NAMALWA (cell line): ENCODE measurements at regions not wholly inside any gene's neighbourhood (a gene's known extent, or its start where the extent isn't known, plus 50 kb on each side); places are given as distances from the start of the nearest gene placed in this dataset.

Experiments used
- DNase-seq: peaks from one replicate; pipeline ENCODE4 v3.0.0-alpha.2; 2015; ENCODE audit warnings: low spot score

- no peak for DNase-seq
Observed at GRCh38 chr2:136213836-136214235, 95.9 kb upstream of the CXCR4 start.

- DNase-seq: peak; percentile 64
Observed at GRCh38 chr2:136212426-136213378, 94.8 kb upstream of the CXCR4 start.

- no peak for DNase-seq
Observed at GRCh38 chr2:136211701-136212100, 93.8 kb upstream of the CXCR4 start.

GRCh38 chr2:136210822-136211221 lies 92.9 kb upstream of the CXCR4 start:
- DNase-seq: no peak

- DNase-seq: no peak
Observed at GRCh38 chr2:136210455-136210805, 92.5 kb upstream of the CXCR4 start.

GRCh38 chr2:136209561-136210454 lies 91.9 kb upstream of the CXCR4 start:
- no peak for DNase-seq

- DNase-seq: no peak
Observed at GRCh38 chr2:136208682-136209420, 90.9 kb upstream of the CXCR4 start.

GRCh38 chr2:136207665-136208064 lies 89.7 kb upstream of the CXCR4 start:
- DNase-seq: no peak

- DNase-seq: peak; percentile 95
Observed at GRCh38 chr2:136207030-136207623, 89.2 kb upstream of the CXCR4 start.

GRCh38 chr2:136206613-136207012 lies 88.7 kb upstream of the CXCR4 start:
- peak; percentile 98 for DNase-seq

GRCh38 chr2:136205615-136206014 lies 87.7 kb upstream of the CXCR4 start:
- no peak for DNase-seq

GRCh38 chr2:136204971-136205370 lies 87.0 kb upstream of the CXCR4 start:
- no peak for DNase-seq

GRCh38 chr2:136195226-136195625 lies 77.3 kb upstream of the CXCR4 start:
- DNase-seq: no peak

- no peak for DNase-seq
Observed at GRCh38 chr2:136191041-136191440, 73.1 kb upstream of the CXCR4 start.

- DNase-seq: no peak
Observed at GRCh38 chr2:136189221-136189782, 71.4 kb upstream of the CXCR4 start.

- DNase-seq: no peak
Observed at GRCh38 chr2:136188086-136188485, 70.1 kb upstream of the CXCR4 start.

GRCh38 chr2:136185981-136186776 lies 68.2 kb upstream of the CXCR4 start:
- DNase-seq: no peak

GRCh38 chr2:136183097-136183496 lies 65.1 kb upstream of the CXCR4 start:
- no peak for DNase-seq

GRCh38 chr2:136182315-136182714 lies 64.4 kb upstream of the CXCR4 start:
- DNase-seq: no peak

- no peak for DNase-seq
Observed at GRCh38 chr2:136179602-136179975, 61.6 kb upstream of the CXCR4 start.
